ENCODE measurements at regions not wholly inside any gene's neighbourhood (a gene's known extent, or its start where the extent isn't known, plus 50 kb on each side); places are given as distances from the start of the nearest gene placed in this dataset.

DNA sequence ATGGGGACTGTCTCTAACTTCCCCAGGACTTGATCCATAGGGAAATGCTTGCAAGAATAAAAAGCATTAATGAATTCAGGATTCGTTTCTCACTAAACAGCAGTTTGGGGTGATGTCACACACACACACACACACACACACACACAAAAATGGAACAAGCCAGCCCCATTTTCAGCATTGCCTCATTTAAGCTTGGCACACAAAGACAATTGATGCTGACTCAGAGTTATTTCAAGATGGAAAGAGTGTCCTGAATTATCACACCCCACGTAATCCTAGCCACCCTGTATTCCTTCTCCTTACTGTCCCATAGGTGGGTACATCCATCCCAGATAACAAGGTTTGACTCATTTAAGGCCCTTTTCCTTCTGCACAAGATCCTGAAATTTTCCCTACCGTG lies 345.1 kb upstream of the HS3ST1 start:
- no peak for FAIRE-seq
- CTCF ChIA-PET, result no interaction called here
- WGBS (ENCODE audit: missing lambda C conversion rate), result 11% methylated on average over 3 of the region's 3 CpGs
- ATAC-seq, result no peak
- Histone ChIP-seq H3K4me3 (no peak overlapping the region), H3K9me3 (no peaks in the 10 kb centered on the region), H3K4me2 (no peak overlapping the region), H3K27ac (no peak overlapping the region), H3K4me1 (no peaks in the 10 kb centered on the region)
- POLR2A ChIA-PET, result no interaction called here
- DNase-seq (ENCODE audit: low read depth in 1 of 2, low spot score in 1 of 2), result no peak
- TF ChIP-seq RFX5 (IDR thresholded peaks at IDR 0.05), result no peak
- TF ChIP-seq MAFK (IDR thresholded peaks at IDR 0.05; ENCODE audit: partially characterized antibody), result peak; percentile 30

DNA sequence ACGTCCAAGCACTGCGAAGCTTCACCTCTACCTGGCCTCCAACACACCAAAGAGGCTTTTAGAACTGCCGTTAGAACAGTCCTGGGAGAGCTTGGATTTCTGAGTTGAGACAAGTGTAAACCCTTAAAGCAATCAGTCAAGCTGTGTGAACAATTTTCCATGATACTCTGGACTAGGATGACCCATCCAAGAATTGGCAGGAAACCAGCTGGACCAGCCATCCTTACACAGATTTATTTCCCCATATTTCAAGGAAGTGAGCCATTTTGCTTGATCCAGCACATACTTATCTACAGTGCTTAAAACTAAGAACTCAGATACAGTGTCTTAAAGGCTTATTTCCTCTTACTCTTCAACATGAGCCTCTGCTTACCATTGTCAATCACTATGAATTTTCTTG lies 340.7 kb upstream of the HS3ST1 start:
- 68% methylated on average over 3 of the region's 3 CpGs for WGBS (ENCODE audit: missing lambda C conversion rate)
- ChIA-PET CTCF (no interaction called here), POLR2A (no interaction called here)
- no peak overlapping the region for H3K27ac ChIP-seq
- TF ChIP-seq, protein P1, sequence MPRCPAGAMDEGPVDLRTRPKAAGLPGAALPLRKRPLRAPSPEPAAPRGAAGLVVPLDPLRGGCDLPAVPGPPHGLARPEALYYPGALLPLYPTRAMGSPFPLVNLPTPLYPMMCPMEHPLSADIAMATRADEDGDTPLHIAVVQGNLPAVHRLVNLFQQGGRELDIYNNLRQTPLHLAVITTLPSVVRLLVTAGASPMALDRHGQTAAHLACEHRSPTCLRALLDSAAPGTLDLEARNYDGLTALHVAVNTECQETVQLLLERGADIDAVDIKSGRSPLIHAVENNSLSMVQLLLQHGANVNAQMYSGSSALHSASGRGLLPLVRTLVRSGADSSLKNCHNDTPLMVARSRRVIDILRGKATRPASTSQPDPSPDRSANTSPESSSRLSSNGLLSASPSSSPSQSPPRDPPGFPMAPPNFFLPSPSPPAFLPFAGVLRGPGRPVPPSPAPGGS (IDR thresholded peaks at IDR 0.05), result no peak
- no peak overlapping the region for H3K4me3 ChIP-seq
- H3K4me1 ChIP-seq, result no peaks in the 10 kb centered on the region
- DNase-seq (ENCODE audit: low read depth in 1 of 2, low spot score in 1 of 2), result no peak
- no peaks in the 10 kb centered on the region for H3K9me3 ChIP-seq
- no peak for FAIRE-seq
- ATAC-seq, result no peak
- H3K4me2 ChIP-seq, result no peak overlapping the region

DNA sequence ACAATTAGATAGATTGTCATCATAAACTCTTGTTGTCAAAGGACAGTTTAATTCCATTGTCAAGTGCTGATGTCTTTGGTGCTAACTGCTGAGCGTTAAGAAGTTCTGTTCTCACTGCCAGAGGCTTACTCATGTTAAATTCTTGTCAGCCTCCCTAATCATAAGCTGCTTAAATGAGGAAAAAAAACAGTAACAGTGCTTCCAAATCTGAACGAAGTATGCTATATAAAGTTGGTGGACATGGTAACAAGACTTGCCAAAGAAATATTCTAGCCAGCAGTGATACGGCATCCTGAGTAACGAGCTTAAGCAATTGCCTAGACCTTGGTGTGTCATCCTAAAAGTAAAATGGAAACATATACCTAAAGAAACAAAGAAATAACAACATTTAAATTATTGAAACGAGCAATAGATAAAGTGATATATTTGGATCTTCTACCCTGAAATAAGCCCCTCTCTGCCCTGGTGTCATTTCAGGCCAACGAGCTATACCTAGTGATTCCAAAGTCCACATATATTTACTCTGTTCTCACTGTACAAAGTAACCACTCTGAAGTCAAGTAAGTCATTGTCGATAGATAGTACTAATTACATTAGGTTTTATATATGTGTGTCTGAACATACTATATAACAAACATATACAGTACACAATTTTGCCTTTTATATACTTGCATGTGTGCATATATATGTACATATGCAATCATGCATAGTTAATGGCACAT lies 339.7 kb upstream of the HS3ST1 start:
- CTCF ChIA-PET, result no interaction called here
- no peak for DNase-seq (ENCODE audit: low read depth in 1 of 2, low spot score in 1 of 2)
- Histone ChIP-seq H3K4me2 (no peak overlapping the region), H3K4me3 (no peak overlapping the region), H3K4me1 (no peaks in the 10 kb centered on the region), H3K9me3 (no peaks in the 10 kb centered on the region), H3K27ac (no peak overlapping the region)
- no peak for FAIRE-seq
- POLR2A ChIA-PET, result no interaction called here
- TF ChIP-seq SREBF2 (IDR thresholded peaks at IDR 0.05), result no peak
- TF ChIP-seq CEBPB (IDR thresholded peaks at IDR 0.05), result no peak
- TF ChIP-seq RARB (CRISPR knock-in tag; IDR thresholded peaks at IDR 0.05), result no peak
- no peak for TF ChIP-seq PHF8 (IDR thresholded peaks at IDR 0.05; ENCODE audit: borderline replicate concordance, low read depth)
- no peak for TF ChIP-seq KDM1A (IDR thresholded peaks at IDR 0.05; ENCODE audit: low read depth)
- no peak for TF ChIP-seq RNF2 (IDR thresholded peaks at IDR 0.05; ENCODE audit: borderline replicate concordance, low read depth)
- no peak for TF ChIP-seq JUNB (IDR thresholded peaks at IDR 0.05)
- TF ChIP-seq PBX3 (IDR thresholded peaks at IDR 0.05), result no peak
- no peak for TF ChIP-seq CBX8 (IDR thresholded peaks at IDR 0.05)
- TF ChIP-seq EHF (CRISPR knock-in tag; IDR thresholded peaks at IDR 0.05), result no peak
- TF ChIP-seq, protein P2, sequence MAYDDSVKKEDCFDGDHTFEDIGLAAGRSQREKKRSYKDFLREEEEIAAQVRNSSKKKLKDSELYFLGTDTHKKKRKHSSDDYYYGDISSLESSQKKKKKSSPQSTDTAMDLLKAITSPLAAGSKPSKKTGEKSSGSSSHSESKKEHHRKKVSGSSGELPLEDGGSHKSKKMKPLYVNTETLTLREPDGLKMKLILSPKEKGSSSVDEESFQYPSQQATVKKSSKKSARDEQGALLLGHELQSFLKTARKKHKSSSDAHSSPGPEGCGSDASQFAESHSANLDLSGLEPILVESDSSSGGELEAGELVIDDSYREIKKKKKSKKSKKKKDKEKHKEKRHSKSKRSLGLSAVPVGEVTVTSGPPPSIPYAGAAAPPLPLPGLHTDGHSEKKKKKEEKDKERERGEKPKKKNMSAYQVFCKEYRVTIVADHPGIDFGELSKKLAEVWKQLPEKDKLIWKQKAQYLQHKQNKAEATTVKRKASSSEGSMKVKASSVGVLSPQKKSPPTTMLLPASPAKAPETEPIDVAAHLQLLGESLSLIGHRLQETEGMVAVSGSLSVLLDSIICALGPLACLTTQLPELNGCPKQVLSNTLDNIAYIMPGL (CRISPR knock-in tag; IDR thresholded peaks at IDR 0.05; ENCODE audit: borderline replicate concordance), result no peak
- TF ChIP-seq HES2 (IDR thresholded peaks at IDR 0.05), result no peak
- no peak for TF ChIP-seq HDAC2 (IDR thresholded peaks at IDR 0.05)
- TF ChIP-seq RAD21 (conservative IDR thresholded peaks at IDR 0.05 in 1 of 2, IDR thresholded peaks at IDR 0.05 in 1 of 2), result no peak
- TF ChIP-seq ZFP36 (IDR thresholded peaks at IDR 0.05; ENCODE audit: borderline replicate concordance, partially characterized antibody), result no peak
- 24% methylated on average over 7 of the region's 7 CpGs for WGBS (ENCODE audit: missing lambda C conversion rate)
- ATAC-seq, result no peak
